H9 (cell line): ENCODE measurements at regions not wholly inside any gene's neighbourhood (a gene's known extent, or its start where the extent isn't known, plus 50 kb on each side); places are given as distances from the start of the nearest gene placed in this dataset.

Source experiments
- DNase-seq: peaks from one replicate; pipeline ENCODE4 v3.0.0-alpha.2; 2017
- H2AFZ ChIP-seq: one replicate; pipeline ENCODE4 v1.6.1; 2013; ENCODE audit warnings: mild to moderate bottlenecking, low read length, control low read depth, moderate library complexity
- H2AK5ac ChIP-seq: 2 replicates; pipeline ENCODE4 v1.6.1; 2013; ENCODE audit warnings: low read length, control low read depth, mixed read lengths; ENCODE audit not compliant: insufficient read length
- H2BK120ac ChIP-seq: one replicate; pipeline ENCODE4 v1.6.1; 2013; ENCODE audit warnings: low read depth, mild to moderate bottlenecking, low read length, control low read depth, inconsistent platforms; ENCODE audit not compliant: poor library complexity, severe bottlenecking
- H2BK12ac ChIP-seq: 2 replicates; pipeline ENCODE4 v1.6.1; 2013; ENCODE audit warnings: low read length, control low read depth, mixed read lengths, low read depth; ENCODE audit not compliant: insufficient read length
- H2BK15ac ChIP-seq: 2 replicates; pipeline ENCODE4 v1.6.1; 2013; ENCODE audit warnings: low read depth, low read length, control low read depth
- H2BK20ac ChIP-seq: one replicate; pipeline ENCODE4 v1.6.1; 2013; ENCODE audit warnings: low read depth, mild to moderate bottlenecking, low read length, control low read depth, inconsistent platforms; ENCODE audit not compliant: poor library complexity, severe bottlenecking
- H2BK5ac ChIP-seq: 2 replicates; pipeline ENCODE4 v1.6.1; 2013; ENCODE audit warnings: low read length, control low read depth, mixed read lengths; ENCODE audit not compliant: insufficient read length
- H3K14ac ChIP-seq: 2 replicates; pipeline ENCODE4 v1.6.1; 2013; ENCODE audit warnings: low read length, control low read depth; ENCODE audit not compliant: insufficient read depth
- H3K18ac ChIP-seq: 2 replicates; pipeline ENCODE4 v1.6.1; 2013; ENCODE audit warnings: low read depth, mild to moderate bottlenecking, mixed read lengths, low read length, control low read depth; ENCODE audit not compliant: insufficient read length
- H3K23ac ChIP-seq: 2 replicates; pipeline ENCODE4 v1.6.1; 2013; ENCODE audit warnings: low read length, control low read depth, mixed read lengths, low read depth; ENCODE audit not compliant: insufficient read length
- H3K23me2 ChIP-seq: 2 replicates; pipeline ENCODE4 v1.6.1; 2013; ENCODE audit warnings: low read depth, mild to moderate bottlenecking, mixed read lengths, low read length, control low read depth; ENCODE audit not compliant: insufficient read length, poor library complexity, severe bottlenecking
- H3K27ac ChIP-seq: 2 replicates; pipeline ENCODE4 v1.5.1; 2013; ENCODE audit warnings: low read length, control low read depth, mixed read lengths, low read depth; ENCODE audit not compliant: insufficient read length
- H3K27me3 ChIP-seq: 2 replicates; pipeline ENCODE4 v1.6.1; 2013; ENCODE audit warnings: low read length, control low read depth, inconsistent platforms; ENCODE audit not compliant: insufficient read depth
- H3K4ac ChIP-seq: 2 replicates; pipeline ENCODE4 v1.6.1; 2013; ENCODE audit warnings: low read depth, mild to moderate bottlenecking, control low read depth, inconsistent platforms, low read length, moderate library complexity
- H3K4me1 ChIP-seq: 2 replicates; pipeline ENCODE4 v1.6.1; 2013; ENCODE audit warnings: low read length, control low read depth, inconsistent platforms; ENCODE audit not compliant: insufficient read depth
- H3K4me2 ChIP-seq: 2 replicates; pipeline ENCODE4 v1.6.1; 2013; ENCODE audit warnings: low read length, control low read depth, mixed read lengths; ENCODE audit not compliant: insufficient read length, insufficient read depth
- H3K56ac ChIP-seq: 2 replicates; pipeline ENCODE4 v1.6.1; 2013; ENCODE audit warnings: low read depth, mild to moderate bottlenecking, mixed read lengths, low read length, control low read depth; ENCODE audit not compliant: insufficient read length
- H3K79me1 ChIP-seq: 2 replicates; pipeline ENCODE4 v1.6.1; 2013; ENCODE audit warnings: low read depth, mild to moderate bottlenecking, moderate library complexity, low read length, control low read depth, inconsistent platforms; ENCODE audit not compliant: insufficient read depth, poor library complexity, severe bottlenecking
- H3K79me2 ChIP-seq: 2 replicates; pipeline ENCODE4 v1.6.1; 2013; ENCODE audit warnings: low read length, control low read depth, inconsistent platforms; ENCODE audit not compliant: insufficient read depth
- H3K9ac ChIP-seq: 2 replicates; pipeline ENCODE4 v1.6.1; 2013; ENCODE audit warnings: low read length, control low read depth, mixed read lengths; ENCODE audit not compliant: insufficient read length; ENCODE audit errors: extremely low read depth
- H3K9me3 ChIP-seq: one replicate; pipeline ENCODE4 v1.6.1; 2013; ENCODE audit warnings: low read depth, low read length, inconsistent platforms; ENCODE audit not compliant: control insufficient read depth
- H3T11ph ChIP-seq: one replicate; pipeline ENCODE4 v1.6.1; 2013; ENCODE audit warnings: mild to moderate bottlenecking, low read length, control low read depth, inconsistent platforms
- H4K20me1 ChIP-seq: one replicate; pipeline ENCODE4 v1.6.1; 2013; ENCODE audit not compliant: control insufficient read depth, insufficient read length, insufficient read depth
- H4K5ac ChIP-seq: 2 replicates; pipeline ENCODE4 v1.6.1; 2013; ENCODE audit warnings: low read depth, mild to moderate bottlenecking, mixed read lengths, low read length, control low read depth; ENCODE audit not compliant: insufficient read length
- H4K8ac ChIP-seq: replicated peaks from 2 replicates; pipeline ENCODE4 v1.6.1; 2013; ENCODE audit warnings: low read length, control low read depth, mixed read lengths, low read depth; ENCODE audit not compliant: insufficient read length
- H4K91ac ChIP-seq: 2 replicates; pipeline ENCODE4 v1.6.1; 2013; ENCODE audit warnings: low read depth, mild to moderate bottlenecking, moderate library complexity, mixed read lengths, low read length, control low read depth; ENCODE audit not compliant: insufficient read length
- H3K27ac Mint-ChIP-seq, 3 experiments: 2 replicates in 2 of 3; 3 replicates in 1 of 3; pipeline ENCODE4 v1.8.0; 2020 to 2021; ENCODE audit warnings: mixed read lengths in 3 of 3, mild to moderate bottlenecking in 1 of 3, moderate library complexity in 1 of 3
- H3K27me3 Mint-ChIP-seq: 2 replicates; pipeline ENCODE4 v1.8.0; 2021; ENCODE audit warnings: low read depth, mild to moderate bottlenecking, moderate library complexity, mixed read lengths
- H3K36me3 Mint-ChIP-seq, 3 experiments: 2 replicates in 2 of 3; 3 replicates in 1 of 3; pipeline ENCODE4 v1.8.0; 2020 to 2021; ENCODE audit warnings: low read depth in 3 of 3, mixed read lengths in 3 of 3; ENCODE audit not compliant: insufficient read depth in 1 of 3
- H3K4me1 Mint-ChIP-seq, 2 experiments: 2 replicates each; pipeline ENCODE4 v1.8.0; 2020; ENCODE audit warnings: mixed read lengths in 2 of 2
- H3K4me3 Mint-ChIP-seq, 2 experiments: 2 replicates in 1 of 2; 3 replicates in 1 of 2; pipeline ENCODE4 v1.8.0; 2020 to 2021; ENCODE audit warnings: mild to moderate bottlenecking in 2 of 2, mixed read lengths in 2 of 2, moderate library complexity in 1 of 2
- H3K9me3 Mint-ChIP-seq, 2 experiments: 2 replicates in 1 of 2; 3 replicates in 1 of 2; pipeline ENCODE4 v1.8.0; 2020; ENCODE audit warnings: mild to moderate bottlenecking in 2 of 2, mixed read lengths in 2 of 2, moderate library complexity in 1 of 2
- WGBS: extraction: QIAGEN DNeasy Blood & Tissue Kit; methylation state at CpG from one replicate; pipeline ENCODE4 v1.1.7; 2013; ENCODE audit warnings: missing lambda C conversion rate, low lambda C conversion rate, mixed read lengths; ENCODE audit not compliant: insufficient read length; ENCODE audit errors: extremely low coverage; 5-methylcytosine and 5-hydroxymethylcytosine counted together
- TF ChIP-seq, protein P1 (sequence below): fragments of 200-600 bp; sonication (generic); conservative IDR thresholded peaks from 3 replicates; pipeline ENCODE4 v1.8.0; 2021; ENCODE audit warnings: antibody characterized with exemption, mild to moderate bottlenecking

DNA sequence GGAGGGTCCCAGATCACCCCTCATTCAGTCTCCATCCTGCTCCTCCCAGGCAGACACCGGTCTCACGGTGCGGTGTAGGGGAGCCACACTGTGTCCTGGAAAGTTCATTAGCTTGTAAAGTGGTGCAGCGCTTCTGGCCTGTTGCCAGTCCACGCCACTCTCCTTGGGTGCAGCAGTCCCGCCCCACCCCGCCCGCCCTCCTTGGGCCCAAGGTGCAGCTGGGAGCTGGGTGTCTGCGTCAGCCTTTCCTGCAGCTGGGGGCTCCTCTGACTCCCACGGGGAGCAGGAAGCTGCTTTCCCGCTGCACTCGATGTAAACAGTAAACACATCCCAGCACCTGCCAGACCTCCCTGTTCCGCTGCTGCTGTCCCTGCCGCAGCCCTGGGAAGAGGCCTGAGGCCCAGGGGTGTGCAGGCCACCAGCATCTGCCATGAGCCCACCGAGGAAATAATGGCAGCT, 53.8 kb upstream of the ASB18 start:
- Histone ChIP-seq H2BK12ac (no peak overlapping the region), H2BK20ac (no peak overlapping the region), H4K5ac (no peak overlapping the region), H3K4me1 (no peaks in the 10 kb centered on the region), H3K79me1 (no peaks in the 10 kb centered on the region), H3K27ac (no peak overlapping the region), H3K56ac (no peak overlapping the region), H3T11ph (no peak overlapping the region), H3K9ac (no peak overlapping the region), H2BK15ac (no peak overlapping the region), H3K4me2 (no peak overlapping the region), H3K23me2 (no peaks in the 10 kb centered on the region), H2BK120ac (no peak overlapping the region), H3K23ac (no peak overlapping the region), H2BK5ac (no peak overlapping the region), H4K20me1 (no peaks in the 10 kb centered on the region), H3K27me3 (no peaks in the 10 kb centered on the region), H2AK5ac (no peak overlapping the region), H2AFZ (no peak overlapping the region), H3K14ac (no peak overlapping the region), H4K91ac (no peak overlapping the region), H4K8ac (no peak overlapping the region), H3K18ac (no peak overlapping the region), H3K4ac (no peak overlapping the region), H3K79me2 (no peaks in the 10 kb centered on the region), H3K9me3 (no peaks in the 10 kb centered on the region)
- DNase-seq: no peak
- no peaks in the 10 kb centered on the region; the same call in 1 of the 2 replicates for H3K27me3 Mint-ChIP-seq
- TF ChIP-seq, protein P1, sequence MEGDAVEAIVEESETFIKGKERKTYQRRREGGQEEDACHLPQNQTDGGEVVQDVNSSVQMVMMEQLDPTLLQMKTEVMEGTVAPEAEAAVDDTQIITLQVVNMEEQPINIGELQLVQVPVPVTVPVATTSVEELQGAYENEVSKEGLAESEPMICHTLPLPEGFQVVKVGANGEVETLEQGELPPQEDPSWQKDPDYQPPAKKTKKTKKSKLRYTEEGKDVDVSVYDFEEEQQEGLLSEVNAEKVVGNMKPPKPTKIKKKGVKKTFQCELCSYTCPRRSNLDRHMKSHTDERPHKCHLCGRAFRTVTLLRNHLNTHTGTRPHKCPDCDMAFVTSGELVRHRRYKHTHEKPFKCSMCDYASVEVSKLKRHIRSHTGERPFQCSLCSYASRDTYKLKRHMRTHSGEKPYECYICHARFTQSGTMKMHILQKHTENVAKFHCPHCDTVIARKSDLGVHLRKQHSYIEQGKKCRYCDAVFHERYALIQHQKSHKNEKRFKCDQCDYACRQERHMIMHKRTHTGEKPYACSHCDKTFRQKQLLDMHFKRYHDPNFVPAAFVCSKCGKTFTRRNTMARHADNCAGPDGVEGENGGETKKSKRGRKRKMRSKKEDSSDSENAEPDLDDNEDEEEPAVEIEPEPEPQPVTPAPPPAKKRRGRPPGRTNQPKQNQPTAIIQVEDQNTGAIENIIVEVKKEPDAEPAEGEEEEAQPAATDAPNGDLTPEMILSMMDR: no peak
- H3K36me3 Mint-ChIP-seq: peaks cover 0 to 9% (median 0%) of the 10 kb centered on the region in 3 experiments; a peak in 2 of 7 replicates
- H3K27ac Mint-ChIP-seq: no peak overlapping the region
- no peaks in the 10 kb centered on the region for H3K4me1 Mint-ChIP-seq
- H3K9me3 Mint-ChIP-seq: peaks cover 5 to 8% of the 10 kb centered on the region in 2 experiments
- no peak overlapping the region for H3K4me3 Mint-ChIP-seq
- no CpG with 5 or more reads among the region's 15 CpGs for WGBS
